HS-27A (cell line): ENCODE measurements at regions not wholly inside any gene's neighbourhood (a gene's known extent, or its start where the extent isn't known, plus 50 kb on each side); places are given as distances from the start of the nearest gene placed in this dataset.
A peak's percentile ranks its signal among the peaks of the same experiment; 100 is the strongest.

Experiments
- DNase-seq: peaks from one replicate; pipeline ENCODE4 v3.0.0-alpha.2; 2012; ENCODE audit warnings: low read depth, missing footprints

- no peak for DNase-seq
Observed at GRCh38 chr4:32417113-32417704, 1697.0 kb downstream of the PCDH7 start.

DNA sequence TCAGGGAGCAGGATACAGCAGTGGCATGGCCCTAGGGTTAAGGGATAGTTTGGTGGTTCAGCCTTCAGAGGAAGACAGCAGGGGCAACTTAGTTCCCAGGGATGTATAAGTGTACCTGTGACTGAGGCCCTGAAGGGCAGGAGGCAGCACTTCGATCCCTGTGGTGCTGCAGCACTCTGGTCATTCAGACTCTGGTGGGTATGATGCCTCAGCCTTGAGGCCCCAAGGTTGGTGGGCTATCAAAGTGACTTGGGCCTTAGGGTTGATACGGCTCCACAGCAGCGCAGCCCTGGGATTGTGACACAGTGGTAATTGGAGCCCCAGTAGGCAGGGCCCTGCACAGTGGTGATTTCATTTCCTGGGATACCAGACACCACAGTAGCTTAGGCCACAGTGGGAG, 1703.1 kb downstream of the PCDH7 start:
- no peak for DNase-seq

DNA sequence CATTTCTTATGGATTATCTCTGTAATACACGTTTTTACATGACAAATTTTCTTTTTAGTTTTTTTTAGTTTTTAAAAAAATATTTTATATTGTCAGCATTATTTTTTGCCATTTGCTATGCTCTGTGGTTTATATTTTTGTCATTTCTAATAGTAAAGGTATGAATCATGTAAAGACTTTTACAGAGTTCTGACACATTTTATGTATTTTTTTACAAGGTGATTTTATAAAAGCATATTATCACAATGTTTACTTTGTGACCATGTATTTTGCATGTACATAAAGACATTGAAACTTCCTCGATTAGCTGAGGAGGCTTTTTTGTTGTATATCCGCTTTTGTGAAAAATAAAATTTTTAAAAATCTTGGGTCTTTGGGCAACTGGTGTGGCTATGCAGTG, 1705.1 kb downstream of the PCDH7 start:
- DNase-seq, result no peak

GRCh38 chr4:32427566-32427965, 1707.4 kb downstream of the PCDH7 start:
- DNase-seq, result no peak

DNA sequence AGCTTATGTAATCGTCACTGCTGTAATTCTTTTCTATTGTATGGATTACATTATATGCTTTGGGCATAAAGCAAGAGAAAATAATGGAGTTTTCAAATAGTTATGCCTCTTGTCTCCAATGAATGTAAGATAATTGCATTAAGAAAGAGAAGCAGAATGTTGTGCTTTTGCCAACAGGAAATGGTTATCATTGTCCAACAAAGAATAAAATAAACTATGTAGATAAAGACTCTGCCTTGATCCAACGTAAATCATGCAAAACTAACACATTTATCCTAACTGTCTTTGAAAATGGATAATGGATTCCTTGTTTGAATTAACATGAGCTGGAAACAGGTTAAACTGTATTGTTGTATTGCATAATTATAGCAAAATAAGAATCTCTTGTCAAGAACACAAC, 1709.0 kb downstream of the PCDH7 start:
- no peak for DNase-seq

DNA sequence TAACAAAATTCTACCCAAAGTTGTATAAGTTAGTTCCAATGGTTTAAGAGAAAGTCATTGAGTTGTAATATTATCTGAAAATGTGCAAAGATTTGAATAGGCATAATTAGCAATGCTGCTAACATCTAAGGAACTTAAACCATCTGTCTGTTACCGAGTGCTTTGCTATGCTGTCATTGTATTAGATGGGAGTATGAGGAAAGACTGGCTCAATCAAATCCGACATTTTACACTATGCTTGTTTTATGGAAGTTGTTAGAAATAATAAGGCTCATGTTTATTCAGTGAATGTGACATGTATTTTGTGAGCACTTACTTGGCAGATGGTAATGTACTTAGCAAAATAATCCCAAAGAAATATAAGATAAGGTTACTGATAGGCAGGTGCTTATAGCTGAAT, 1715.1 kb downstream of the PCDH7 start:
- no peak for DNase-seq

DNA sequence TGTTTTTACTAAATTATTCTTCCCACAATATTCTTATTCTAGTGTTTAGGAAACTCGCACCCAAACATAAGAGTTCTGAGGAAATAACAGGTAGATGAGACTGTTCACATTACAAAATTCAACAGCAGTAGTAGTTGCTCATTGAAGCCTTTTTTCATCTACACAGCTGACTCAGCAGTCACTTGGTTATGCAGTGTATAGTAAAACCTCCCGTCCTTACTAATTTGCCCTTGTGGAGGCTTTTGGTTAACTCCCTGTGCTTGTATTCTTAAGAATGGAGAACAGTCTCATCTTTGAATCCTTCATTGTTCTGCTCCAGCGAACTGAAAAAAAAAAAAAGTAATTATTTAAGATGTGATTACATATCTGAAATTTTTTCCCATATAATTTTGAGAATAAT, 1716.6 kb downstream of the PCDH7 start:
- no peak for DNase-seq

- DNase-seq, result no peak
Observed at GRCh38 chr4:32440391-32440790, 1720.2 kb downstream of the PCDH7 start.

DNA sequence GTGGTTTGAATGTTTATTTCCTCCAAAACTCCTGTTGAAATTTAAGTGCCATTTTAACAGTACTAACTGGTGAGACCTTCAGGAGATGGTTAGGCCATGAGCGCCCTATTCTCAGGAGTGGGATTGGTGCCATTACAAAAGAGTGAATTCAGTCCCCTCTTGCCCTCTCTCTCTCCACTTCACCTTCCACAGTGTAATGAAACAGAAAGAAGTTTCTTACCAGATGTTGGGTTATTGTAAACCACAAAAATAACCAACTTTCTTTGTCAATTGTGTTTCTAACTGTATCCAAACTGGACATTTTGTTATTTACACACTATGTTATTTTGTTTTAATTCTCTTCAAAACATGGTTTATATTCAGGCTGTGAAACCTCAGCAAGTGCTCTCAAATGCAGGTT, 1734.3 kb downstream of the PCDH7 start:
- DNase-seq, result no peak

DNA sequence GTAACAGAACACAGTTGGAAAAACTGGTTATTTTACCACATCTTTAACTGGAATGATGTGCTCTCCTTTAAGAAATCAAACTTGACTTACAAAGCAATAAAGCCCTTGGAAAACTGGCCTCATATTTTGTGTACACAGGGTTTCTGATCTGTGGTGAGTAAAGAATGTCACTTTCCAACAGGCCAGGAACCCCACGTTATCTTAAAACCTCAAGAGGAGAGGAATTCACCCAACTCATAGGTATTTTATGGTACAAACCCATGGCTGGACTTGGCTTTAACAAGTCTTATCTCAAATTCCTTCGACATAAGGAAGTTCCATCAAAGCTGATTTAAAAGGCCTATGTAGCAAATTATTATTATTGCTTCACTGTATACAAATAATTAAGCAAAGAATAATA, 1735.1 kb downstream of the PCDH7 start:
- DNase-seq, result no peak

GRCh38 chr4:32460972-32461371, 1740.8 kb downstream of the PCDH7 start:
- DNase-seq, result no peak

DNA sequence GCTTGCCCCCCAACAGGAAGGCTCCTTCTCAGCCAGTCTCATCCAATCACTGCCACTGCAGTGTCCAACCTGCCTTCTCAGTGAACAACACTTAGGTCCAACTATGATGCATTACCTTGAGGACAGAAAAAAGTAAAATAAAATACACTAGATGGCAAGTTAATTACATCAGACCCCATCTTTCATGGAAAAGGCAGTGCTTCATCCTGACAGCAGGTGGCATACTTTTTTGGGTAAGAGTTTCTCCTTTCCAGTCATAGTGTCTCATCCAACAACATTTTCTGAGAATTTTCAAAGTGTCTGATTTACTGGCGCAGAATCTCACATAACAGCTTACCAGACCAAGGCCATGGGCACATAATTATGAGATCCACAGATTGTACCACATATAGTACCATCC, 1742.8 kb downstream of the PCDH7 start:
- DNase-seq, result no peak

DNA sequence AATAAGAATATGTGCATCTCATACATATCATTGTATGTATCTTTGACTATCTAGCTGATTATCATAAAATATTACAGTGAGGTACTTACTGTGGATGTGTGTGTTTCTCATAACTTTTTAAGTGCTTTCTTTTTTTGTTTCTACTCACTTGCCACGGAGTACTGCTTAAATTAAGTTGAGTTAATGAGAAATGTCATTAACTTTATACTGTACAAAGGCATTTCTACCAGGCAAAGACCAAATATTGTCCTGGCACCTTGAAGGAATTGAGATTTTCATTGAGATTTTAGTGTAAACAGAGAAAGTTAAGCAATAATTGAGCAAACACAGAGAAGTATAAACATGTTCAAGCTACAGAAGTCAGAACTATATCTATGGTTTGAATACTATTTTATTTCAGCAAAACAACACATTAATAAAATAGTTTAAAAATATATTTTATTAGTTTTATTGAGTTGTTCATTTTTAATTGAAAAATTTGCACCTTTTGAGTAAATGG, 1750.0 kb downstream of the PCDH7 start:
- DNase-seq, result no peak

DNA sequence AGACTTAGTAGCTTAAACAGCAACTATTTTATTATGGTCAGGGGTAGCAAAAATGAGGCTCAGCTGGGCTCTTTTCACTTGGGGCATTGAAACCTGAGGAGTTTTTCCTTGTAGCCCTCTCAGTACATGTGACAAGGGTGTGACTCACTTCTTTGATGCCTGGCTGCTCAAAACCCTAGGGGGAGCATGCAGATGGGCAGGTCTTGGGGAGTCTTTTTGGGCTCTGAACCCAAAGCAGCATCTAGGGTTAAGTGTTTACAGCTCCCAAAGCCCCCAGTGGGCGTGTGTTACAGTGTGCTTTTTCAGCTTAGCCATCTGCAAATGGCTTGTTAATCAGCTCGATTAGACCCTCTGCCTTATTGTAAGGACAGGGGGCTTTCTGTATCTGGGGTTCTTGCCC, 1752.7 kb downstream of the PCDH7 start:
- no peak for DNase-seq

- no peak for DNase-seq
Observed at GRCh38 chr4:32475710-32476109, 1755.5 kb downstream of the PCDH7 start.

DNA sequence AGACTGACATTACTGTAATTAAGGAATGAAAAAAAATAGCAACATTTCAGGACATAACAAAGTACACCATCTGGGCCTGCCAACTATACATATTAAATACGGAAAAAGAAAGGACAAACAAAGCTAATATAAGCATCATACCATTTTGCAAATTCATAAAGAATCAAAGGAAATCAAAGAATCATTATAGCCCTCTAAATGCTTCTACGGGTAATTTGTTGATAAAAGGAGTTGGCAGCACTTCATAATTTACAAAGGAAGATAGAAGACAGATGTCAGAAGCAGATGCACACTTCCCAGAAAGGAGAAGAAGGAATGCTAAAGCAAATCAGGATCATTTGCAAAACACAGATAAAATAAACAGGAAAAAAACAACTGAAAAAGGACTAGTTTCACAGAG, 1757.3 kb downstream of the PCDH7 start:
- no peak for DNase-seq

DNA sequence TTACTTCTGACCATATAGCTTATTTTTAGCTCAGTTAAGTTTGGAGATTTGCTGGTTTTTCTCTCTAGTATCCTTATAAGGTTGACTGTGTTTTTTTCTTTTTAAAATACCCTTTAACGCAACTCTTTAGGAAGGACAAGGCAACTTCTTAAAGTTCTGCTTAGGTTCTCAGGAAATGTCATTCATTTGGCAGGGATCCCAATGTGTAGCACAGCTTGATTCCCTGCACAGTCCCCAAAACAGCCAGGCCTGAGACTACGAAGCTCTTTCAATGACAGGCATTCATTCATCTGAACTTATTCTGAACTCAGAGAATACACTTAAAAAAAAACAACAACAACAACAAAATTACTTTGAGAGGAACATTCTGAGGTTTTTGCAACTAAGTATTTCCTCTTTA, 1765.8 kb downstream of the PCDH7 start:
- DNase-seq, result no peak

- DNase-seq, result no peak
Observed at GRCh38 chr4:32488690-32489089, 1768.5 kb downstream of the PCDH7 start.

DNA sequence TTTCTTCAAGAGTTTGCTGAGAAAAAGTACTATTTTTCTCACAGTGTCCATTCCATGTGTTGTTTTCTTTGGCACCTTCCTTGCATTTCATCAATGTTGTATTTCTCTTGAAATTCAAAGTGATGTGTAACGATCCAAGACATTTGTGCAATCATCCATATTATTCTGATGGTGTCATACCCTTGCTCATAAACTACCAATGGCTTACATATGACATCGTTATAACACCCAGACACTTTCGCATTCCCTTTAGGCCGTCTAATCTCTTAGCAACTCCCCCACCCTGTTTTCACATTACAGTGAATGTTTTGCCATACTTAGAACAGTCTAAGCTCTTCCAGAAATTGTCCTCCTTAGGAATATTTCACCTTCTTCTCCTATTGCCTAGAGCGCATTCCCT, 1779.0 kb downstream of the PCDH7 start:
- DNase-seq, result peak; percentile 15

GRCh38 chr4:32503241-32503640, 1783.1 kb downstream of the PCDH7 start:
- no peak for DNase-seq

DNA sequence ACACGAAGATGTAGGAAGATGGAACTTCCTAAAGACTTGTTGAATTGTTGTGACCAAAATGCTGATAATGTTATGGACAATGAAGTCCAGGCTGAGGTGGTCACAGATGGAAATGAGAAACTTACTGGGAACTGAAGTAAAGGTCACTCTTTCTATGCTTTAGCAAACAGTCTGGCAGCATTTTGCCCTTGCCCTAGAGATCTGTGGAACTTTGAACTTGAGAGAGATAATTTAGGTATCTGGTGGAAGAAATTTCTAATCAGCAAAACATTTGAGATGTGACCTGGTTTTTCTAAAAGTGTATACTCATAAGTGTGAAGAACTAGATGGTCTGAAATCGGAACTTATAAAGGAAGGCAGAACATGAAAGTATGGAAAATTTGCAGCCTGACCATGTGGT, 1785.9 kb downstream of the PCDH7 start:
- no peak for DNase-seq

DNA sequence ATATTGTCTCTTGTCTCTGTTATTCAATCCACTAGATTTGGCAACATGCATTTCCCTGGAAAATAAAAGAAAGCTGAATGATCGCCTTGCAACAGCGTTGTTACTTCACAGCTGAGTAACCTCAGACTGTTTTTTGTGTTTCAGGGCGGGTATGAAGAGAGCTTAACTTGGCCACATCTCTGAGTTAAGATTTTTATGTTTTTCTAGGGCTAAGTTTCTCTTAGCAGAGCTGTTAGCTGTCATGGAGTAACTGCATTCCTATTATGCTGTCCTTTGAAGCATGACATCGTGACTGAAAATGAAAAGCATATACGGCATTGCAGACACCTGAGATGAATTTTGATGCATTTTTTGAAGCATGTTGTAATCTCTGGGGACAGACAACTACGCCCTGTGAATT, 1798.9 kb downstream of the PCDH7 start:
- no peak for DNase-seq

- no peak for DNase-seq
Observed at GRCh38 chr4:32525420-32525819, 1805.3 kb downstream of the PCDH7 start.

DNA sequence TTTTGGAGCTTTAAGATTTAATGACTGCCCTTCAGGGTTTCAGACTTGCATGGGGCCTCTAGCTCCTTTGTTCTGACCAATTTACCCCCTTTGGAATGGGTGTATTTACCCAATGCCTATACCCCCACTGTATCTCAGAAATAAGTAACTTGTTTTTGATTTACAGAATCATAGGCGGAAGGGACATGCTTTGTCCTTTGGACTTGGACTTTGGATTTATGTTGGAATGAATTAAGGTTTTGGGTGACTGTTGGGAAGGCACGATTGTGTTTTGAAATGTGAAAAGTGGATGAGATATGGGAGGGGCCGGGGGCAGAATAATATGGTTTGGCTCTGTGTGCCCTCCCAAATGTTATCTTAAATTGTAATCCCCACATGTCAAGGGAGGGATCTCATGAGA, 1824.7 kb downstream of the PCDH7 start:
- DNase-seq, result no peak

GRCh38 chr4:32551943-32552342, 1831.8 kb downstream of the PCDH7 start:
- no peak for DNase-seq
